H1 (cell line): ENCODE measurements at regions not wholly inside any gene's neighbourhood (a gene's known extent, or its start where the extent isn't known, plus 50 kb on each side); places are given as distances from the start of the nearest gene placed in this dataset.

Experiments used
- ATF3 ChIP-seq: IDR thresholded peaks from 2 replicates; pipeline ENCODE4 v1.6.1; 2011; ENCODE audit warnings: low read depth, mild to moderate bottlenecking, low read length; ENCODE audit not compliant: insufficient read depth
- CHD7 ChIP-seq: fragments of 300-600 bp; sonication (generic); IDR thresholded peaks from 2 replicates; pipeline ENCODE4 v1.7.1; 2012; ENCODE audit warnings: low read length, moderate library complexity, mild to moderate bottlenecking, inconsistent platforms; ENCODE audit not compliant: insufficient replicate concordance
- KDM4A ChIP-seq: IDR thresholded peaks from one replicate; pipeline ENCODE4 v1.7.1; 2012; ENCODE audit warnings: low read depth, mild to moderate bottlenecking, moderate library complexity, low read length, inconsistent platforms; ENCODE audit not compliant: severe bottlenecking
- SRF ChIP-seq: IDR thresholded peaks from 2 replicates; pipeline ENCODE4 v1.6.1; 2011; ENCODE audit warnings: mild to moderate bottlenecking, low read depth, low read length, moderate library complexity

DNA sequence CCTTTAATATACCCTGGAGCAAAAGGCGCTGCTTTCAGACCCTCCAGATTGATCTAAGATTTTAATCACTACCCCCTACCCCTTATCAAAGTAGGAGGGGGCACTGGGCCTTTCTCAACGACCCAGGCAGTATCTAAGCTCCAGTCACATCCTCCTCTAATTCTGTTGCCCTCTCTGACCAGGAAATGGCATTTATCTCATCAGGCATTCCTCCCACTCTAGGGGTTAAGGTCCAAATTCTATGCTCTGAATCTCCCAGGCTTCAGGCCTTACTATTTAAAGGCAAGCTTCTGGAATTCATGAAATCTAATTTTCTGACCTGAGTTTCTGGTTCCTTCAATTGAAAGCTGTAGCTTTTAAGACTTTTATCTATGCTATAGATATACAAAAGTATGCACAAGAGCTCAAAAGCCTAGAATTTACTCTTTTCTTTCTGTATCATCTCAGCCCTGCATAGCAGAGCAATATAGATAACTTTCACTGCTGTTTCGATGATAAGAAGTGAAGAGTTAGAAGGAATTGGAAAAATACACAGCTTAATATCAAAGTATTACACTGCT, 622.9 kb downstream of the RPS29 start (continued):
- TF ChIP-seq CHD7 (no peak), ATF3 (no peak), SRF (no peak), KDM4A (no peak)
